IMR-90 (cell line): ENCODE measurements at regions not wholly inside any gene's neighbourhood (a gene's known extent, or its start where the extent isn't known, plus 50 kb on each side); places are given as distances from the start of the nearest gene placed in this dataset.

Experiments
- ATAC-seq: fragments of 200-7000 bp; cut with Tn5 transposase; 2 replicates; pipeline ENCODE4 v1.9.1; 2020; ENCODE audit warnings: low read depth, mild to moderate bottlenecking, moderate library complexity
- BruUV-seq: library from RNA; stranded (reverse); fragments of 400-500 nt; replicated peaks from 2 replicates; lab custom pipeline; 2021; lab: Mats Ljungman, UMichigan
- CTCF ChIA-PET: fragments of 300-600 bp; formaldehyde crosslinking; extraction: SDS; loops from one replicate; lab custom pipeline; 2021; ENCODE audit warnings: antibody characterized with exemption; lab: Yijun Ruan, JAX
- POLR2A ChIA-PET: fragments of 300-600 bp; sonication (Branson Sonifier 250); formaldehyde crosslinking; loops from one replicate; lab custom pipeline; 2022; ENCODE audit warnings: antibody characterized with exemption; ENCODE audit not compliant: unreplicated experiment; lab: Charles Lee
- DNase-seq: peaks from one replicate; pipeline ENCODE4 v3.0.0; 2013
- H2AFZ ChIP-seq: replicated peaks from 2 replicates; pipeline ENCODE3; 2013; ENCODE audit warnings: low read length, mild to moderate bottlenecking; ENCODE audit not compliant: poor library complexity
- H2AK5ac ChIP-seq: 2 replicates; pipeline ENCODE4 v1.6.1; 2013; ENCODE audit warnings: low read depth, low read length, inconsistent platforms
- H2AK9ac ChIP-seq: replicated peaks from 2 replicates; pipeline ENCODE3; 2013; ENCODE audit warnings: mild to moderate bottlenecking, low read depth, low read length, moderate library complexity; ENCODE audit not compliant: poor library complexity
- H2BK120ac ChIP-seq: 2 replicates; pipeline ENCODE4 v1.6.1; 2013; ENCODE audit warnings: low read depth, low read length, inconsistent platforms
- H2BK15ac ChIP-seq: 3 replicates; pipeline ENCODE4 v1.6.1; 2013; ENCODE audit warnings: low read depth, low read length, inconsistent platforms
- H2BK20ac ChIP-seq: 2 replicates; pipeline ENCODE4 v1.6.1; 2013; ENCODE audit warnings: low read depth, mild to moderate bottlenecking, inconsistent platforms, low read length, moderate library complexity
- H2BK5ac ChIP-seq: 2 replicates; pipeline ENCODE4 v1.6.1; 2013; ENCODE audit warnings: mild to moderate bottlenecking, low read depth, low read length, inconsistent platforms; ENCODE audit not compliant: poor library complexity, severe bottlenecking
- H3K14ac ChIP-seq: replicated peaks from 2 replicates; pipeline ENCODE4 v1.6.1; 2013; ENCODE audit warnings: low read depth, low read length, inconsistent platforms
- H3K18ac ChIP-seq: 2 replicates; pipeline ENCODE4 v1.6.1; 2013; ENCODE audit warnings: low read depth, low read length, control low read depth
- H3K23ac ChIP-seq: 2 replicates; pipeline ENCODE4 v1.6.1; 2013; ENCODE audit warnings: low read depth, low read length, inconsistent platforms
- H3K27ac ChIP-seq: 2 replicates; pipeline ENCODE4 v1.5.1; 2013; ENCODE audit warnings: mild to moderate bottlenecking, control low read depth, low read length; ENCODE audit not compliant: insufficient read depth
- H3K27me3 ChIP-seq: 2 replicates; pipeline ENCODE4 v1.6.1; 2013; ENCODE audit warnings: low read length; ENCODE audit not compliant: control insufficient read depth, insufficient read depth
- H3K36me3 ChIP-seq: 2 replicates; pipeline ENCODE4 v1.6.1; 2013; ENCODE audit warnings: low read length, mixed read lengths; ENCODE audit not compliant: control insufficient read depth, insufficient read depth
- H3K4ac ChIP-seq: 2 replicates; pipeline ENCODE4 v1.6.1; 2013; ENCODE audit warnings: low read depth, low read length, inconsistent platforms
- H3K4me1 ChIP-seq: 2 replicates; pipeline ENCODE4 v1.6.1; 2013; ENCODE audit warnings: low read length, mixed read lengths; ENCODE audit not compliant: control insufficient read depth, insufficient read depth
- H3K4me2 ChIP-seq: 2 replicates; pipeline ENCODE4 v1.6.1; 2013; ENCODE audit warnings: low read depth, mild to moderate bottlenecking, control low read depth, low read length, moderate library complexity
- H3K4me3 ChIP-seq: 2 replicates; pipeline ENCODE4 v1.5.1; 2013; ENCODE audit warnings: low read depth, mild to moderate bottlenecking, control low read depth, low read length, moderate library complexity; ENCODE audit not compliant: insufficient read depth
- H3K56ac ChIP-seq: 2 replicates; pipeline ENCODE4 v1.6.1; 2013; ENCODE audit warnings: low read length, inconsistent platforms; ENCODE audit not compliant: insufficient read depth; ENCODE audit errors: extremely low read depth
- H3K79me1 ChIP-seq, 2 experiments: 2 replicates each; pipeline ENCODE4 v1.6.1; 2013; ENCODE audit warnings: low read length in 2 of 2, inconsistent platforms in 1 of 2, low read depth in 1 of 2
- H3K9ac ChIP-seq: 2 replicates; pipeline ENCODE4 v1.6.1; 2013; ENCODE audit warnings: low read depth, low read length, control low read depth
- H3K9me1 ChIP-seq: 2 replicates; pipeline ENCODE4 v1.6.1; 2013; ENCODE audit warnings: low read length, inconsistent platforms; ENCODE audit not compliant: insufficient read depth
- H3K9me3 ChIP-seq: 2 replicates; pipeline ENCODE4 v1.6.1; 2013; ENCODE audit warnings: low read length; ENCODE audit not compliant: control insufficient read depth, insufficient read depth
- H4K20me1 ChIP-seq: 2 replicates; pipeline ENCODE4 v1.6.1; 2013; ENCODE audit warnings: low read length, inconsistent platforms; ENCODE audit not compliant: insufficient read depth
- H4K5ac ChIP-seq: 2 replicates; pipeline ENCODE4 v1.6.1; 2013; ENCODE audit warnings: mild to moderate bottlenecking, low read depth, low read length, control low read depth
- H4K8ac ChIP-seq, 2 experiments: 2 replicates each; pipeline ENCODE4 v1.6.1; 2013; ENCODE audit warnings: low read depth in 2 of 2, low read length in 2 of 2, control low read depth in 1 of 2, inconsistent platforms in 1 of 2
- H4K91ac ChIP-seq: 2 replicates; pipeline ENCODE4 v1.6.1; 2013; ENCODE audit warnings: low read depth, low read length, inconsistent platforms; ENCODE audit not compliant: insufficient read depth
- BHLHE40 ChIP-seq: fragments of 150-350 bp; IDR thresholded peaks from 2 replicates; pipeline ENCODE4 v1.6.1; 2016; ENCODE audit warnings: mild to moderate bottlenecking, low read depth, low read length
- CEBPB ChIP-seq: IDR thresholded peaks from 2 replicates; pipeline ENCODE4 v1.6.1; 2012; ENCODE audit warnings: low read depth, low read length, improper control_type of control experiment
- CHD1 ChIP-seq: IDR thresholded peaks from 2 replicates; pipeline ENCODE4 v1.6.1; 2012; ENCODE audit warnings: low read depth, low read length, improper control_type of control experiment
- CTCF ChIP-seq: conservative IDR thresholded peaks from 2 replicates; pipeline ENCODE4 v1.5.1; 2012; ENCODE audit warnings: mild to moderate bottlenecking, low read depth, low read length, improper control_type of control experiment
- ELK1 ChIP-seq: fragments of 150-350 bp; IDR thresholded peaks from 2 replicates; pipeline ENCODE4 v1.6.1; 2016; ENCODE audit warnings: low read depth, mild to moderate bottlenecking, low read length, moderate library complexity, borderline replicate concordance
- FOS ChIP-seq: fragments of 150-350 bp; IDR thresholded peaks from 2 replicates; pipeline ENCODE4 v1.6.1; 2016; ENCODE audit warnings: low read depth, low read length
- MAFK ChIP-seq: IDR thresholded peaks from 2 replicates; pipeline ENCODE4 v1.6.1; 2012; ENCODE audit warnings: low read depth, low read length, improper control_type of control experiment
- MAZ ChIP-seq: IDR thresholded peaks from 2 replicates; pipeline ENCODE4 v1.6.1; 2012; ENCODE audit warnings: low read depth, mild to moderate bottlenecking, low read length, improper control_type of control experiment, moderate library complexity, borderline replicate concordance
- MXI1 ChIP-seq: IDR thresholded peaks from 2 replicates; pipeline ENCODE4 v1.6.1; 2012; ENCODE audit warnings: low read depth, mild to moderate bottlenecking, low read length, moderate library complexity, borderline replicate concordance
- NFE2L2 ChIP-seq: fragments of 150-350 bp; IDR thresholded peaks from 2 replicates; pipeline ENCODE4 v1.6.1; 2016; ENCODE audit warnings: low read depth, mild to moderate bottlenecking, low read length
- POLR2A ChIP-seq: IDR thresholded peaks from 2 replicates; pipeline ENCODE4 v1.6.1; 2012; ENCODE audit warnings: mild to moderate bottlenecking, low read depth, low read length
- RAD21 ChIP-seq: IDR thresholded peaks from 2 replicates; pipeline ENCODE4 v1.6.1; 2012; ENCODE audit warnings: low read length, improper control_type of control experiment
- RCOR1 ChIP-seq: IDR thresholded peaks from 2 replicates; pipeline ENCODE4 v1.6.1; 2012; ENCODE audit warnings: mild to moderate bottlenecking, low read length, improper control_type of control experiment; ENCODE audit not compliant: insufficient replicate concordance
- RFX5 ChIP-seq: IDR thresholded peaks from 2 replicates; pipeline ENCODE4 v1.8.0; 2012; ENCODE audit warnings: low read depth, mild to moderate bottlenecking, low read length, moderate library complexity
- SMC3 ChIP-seq: fragments of 150-350 bp; IDR thresholded peaks from 2 replicates; pipeline ENCODE4 v1.6.1; 2016; ENCODE audit warnings: low read depth, mild to moderate bottlenecking, antibody characterized with exemption, low read length, moderate library complexity
- USF2 ChIP-seq: fragments of 150-350 bp; IDR thresholded peaks from 2 replicates; pipeline ENCODE4 v1.6.1; 2017; ENCODE audit warnings: mild to moderate bottlenecking, antibody characterized with exemption, low read length, low read depth
- WGBS, 2 experiments: methylation state at CpG; one replicate each; pipeline versions ENCODE4 v1.1.5 to v1.1.7; 2013; ENCODE audit warnings: missing lambda C conversion rate in 2 of 2; ENCODE audit not compliant: insufficient read length in 1 of 2; ENCODE audit errors: extremely low coverage in 2 of 2; 5-methylcytosine and 5-hydroxymethylcytosine counted together
- dilution Hi-C: fragments of 300-500 bp; cut with HindIII; formaldehyde crosslinking; loops from one replicate; pipeline ENCODE4 v1.14.3; 2018; ENCODE audit warnings: low sequenced_read_pairs; ENCODE audit not compliant: unreplicated experiment
- in situ Hi-C: fragments of 300-500 bp; cut with MboI; formaldehyde crosslinking; loops from 3 replicates; pipeline ENCODE4 v1.14.3; 2019; ENCODE audit warnings: low sequenced_read_pairs, inconsistent platforms, mixed read lengths
- intact Hi-C: fragments of 100-400 bp; cut with micrococcal nuclease; formaldehyde crosslinking; loops from 2 replicates; pipeline ENCODE4 v1.10.0; 2022

GRCh38 chr18:67453901-67454300 is 62.6 kb downstream of the DSEL start:
- Histone ChIP-seq H3K79me1 (no peaks in the 10 kb centered on the region), H2AK9ac (no peak overlapping the region), H3K4me3 (no peak overlapping the region), H3K14ac (0 out of 2 replicates have a peak overlapping the region, but pooled peaks have one; percentile 29), H4K20me1 (no peaks in the 10 kb centered on the region), H2BK15ac (no peak overlapping the region), H3K4me2 (no peak overlapping the region), H3K18ac (no peak overlapping the region), H3K4ac (no peak overlapping the region), H4K91ac (no peak overlapping the region), H4K8ac (no peak overlapping the region), H3K4me1 (no peaks in the 10 kb centered on the region), H3K9me3 (0 out of 2 replicates have a peak, but pooled peaks cover 2% of the 10 kb centered on the region), H2BK20ac (no peak overlapping the region), H3K23ac (no peak overlapping the region), H4K5ac (no peak overlapping the region), H3K27me3 (no peaks in the 10 kb centered on the region), H2BK120ac (no peak overlapping the region), H3K9me1 (no peaks in the 10 kb centered on the region), H3K36me3 (no peaks in the 10 kb centered on the region), H3K56ac (no peak overlapping the region), H3K9ac (no peak overlapping the region), H3K27ac (no peak overlapping the region), H2BK5ac (no peak overlapping the region), H2AK5ac (no peak overlapping the region), H2AFZ (peak overlapping the region; percentile 56)
- ATAC-seq: no peak
- in situ Hi-C loops: no loop called here
- POLR2A ChIA-PET: no interaction called here
- dilution Hi-C loops: no loop called here
- TF ChIP-seq BHLHE40 (no peak), USF2 (no peak), RCOR1 (no peak), FOS (no peak), NFE2L2 (no peak), RFX5 (no peak), SMC3 (no peak), CHD1 (no peak), MAFK (no peak), ELK1 (no peak), CEBPB (no peak), RAD21 (no peak), POLR2A (no peak), CTCF (no peak), MAZ (no peak), MXI1 (no peak)
- DNase-seq: no peak
- CTCF ChIA-PET: no interaction called here
- no TSS peak for BruUV-seq
- intact Hi-C loops: no loop called here
- WGBS, 2 experiments: no CpG with 5 or more reads among the region's 2 CpGs
